Spleen (tissue), 7 donors: ENCODE measurements at regions not wholly inside any gene's neighbourhood (a gene's known extent, or its start where the extent isn't known, plus 50 kb on each side); places are given as distances from the start of the nearest gene placed in this dataset.

Experiments
- CTCF ChIP-seq, 11 experiments: fragments of 200-600 bp in 7 of 11; fragments of 450-650 bp in 4 of 11; sonication (generic) in 4 of 11; IDR thresholded peaks in 8 of 11; conservative IDR thresholded peaks in 3 of 11; 1 replicate in 7 of 11; 2 replicates in 4 of 11; pipeline versions ENCODE4 v1.4.0 to v1.8.0; 2016 to 2021; ENCODE audit warnings: antibody characterized with exemption in 11 of 11, inconsistent platforms in 4 of 11, mild to moderate bottlenecking in 1 of 11
- POLR2A ChIP-seq, 3 donors: fragments of 450-650 bp; IDR thresholded peaks; one replicate each; pipeline ENCODE4 v1.5.1; 2017; ENCODE audit warnings: antibody characterized with exemption in 3 of 3, mild to moderate bottlenecking in 1 of 3
- POLR2AphosphoS5 ChIP-seq, 3 donors: sonication (generic); formaldehyde crosslinking; IDR thresholded peaks; one replicate each; pipeline ENCODE4 v1.5.1; 2017; ENCODE audit warnings: antibody characterized with exemption in 3 of 3
- donor health status: DM: no; HTN: no; CAD: no; lungs with moderate emphysema.
- donor health status: DM: no; HTN: no; CAD: no.
- donor health status: DM: no; HTN: no; CAD: no.

DNA sequence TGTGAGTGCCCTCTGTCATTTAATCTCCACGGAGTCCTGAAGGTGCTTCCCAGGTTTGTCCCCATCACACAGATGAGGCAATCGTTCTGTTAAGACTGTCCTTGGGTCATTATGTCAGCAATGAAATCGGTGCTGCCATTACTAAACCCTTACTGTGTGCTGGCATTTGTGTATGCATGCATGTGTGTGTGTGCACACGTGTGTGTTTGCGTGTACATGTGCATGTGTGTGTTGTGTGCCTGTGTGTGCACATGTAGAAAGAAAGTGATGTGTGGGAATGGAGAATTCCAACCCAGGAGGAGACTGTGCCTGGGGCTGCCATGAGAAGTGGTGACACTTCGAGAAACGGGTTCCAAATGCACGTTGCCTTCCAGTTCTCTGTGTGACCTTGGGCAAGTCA lies 110.3 kb downstream of the CDH26 start:
- TF ChIP-seq CTCF (IDR thresholded peaks at IDR 0.05 in 8 of 11, conservative IDR thresholded peaks at IDR 0.05 in 3 of 11) (no peak), POLR2A (IDR thresholded peaks at IDR 0.05) (no peak), POLR2AphosphoS5 (IDR thresholded peaks at IDR 0.05) (no peak)
